Effector memory CD4-positive, alpha-beta T cell (primary cell): ENCODE measurements at regions not wholly inside any gene's neighbourhood (a gene's known extent, or its start where the extent isn't known, plus 50 kb on each side); places are given as distances from the start of the nearest gene placed in this dataset.

Source experiments
- DNase-seq, 3 donors: peaks; one replicate each; pipeline ENCODE4 v3.0.0-alpha.2; 2020
- H3K27ac ChIP-seq: 2 replicates; pipeline ENCODE4 v1.7.0; 2013; ENCODE audit warnings: mild to moderate bottlenecking, low read length, moderate library complexity; ENCODE audit not compliant: insufficient read depth, poor library complexity, severe bottlenecking
- H3K27me3 ChIP-seq: replicated peaks from 2 replicates; pipeline ENCODE4 v1.7.0; 2013; ENCODE audit warnings: mild to moderate bottlenecking, low read length; ENCODE audit not compliant: insufficient read depth, control insufficient read depth, poor library complexity, severe bottlenecking
- H3K36me3 ChIP-seq: 2 replicates; pipeline ENCODE4 v1.7.0; 2013; ENCODE audit warnings: mild to moderate bottlenecking, low read length, moderate library complexity; ENCODE audit not compliant: control insufficient read depth, insufficient read depth
- H3K4me1 ChIP-seq: 2 replicates; pipeline ENCODE4 v1.7.0; 2013; ENCODE audit warnings: low read length, mild to moderate bottlenecking; ENCODE audit not compliant: control insufficient read depth, insufficient read depth, poor library complexity, severe bottlenecking
- H3K4me3 ChIP-seq: 2 replicates; pipeline ENCODE4 v1.7.0; 2013; ENCODE audit warnings: low read length, low read depth, mild to moderate bottlenecking; ENCODE audit not compliant: insufficient read depth, poor library complexity, severe bottlenecking
- H3K9me3 ChIP-seq: 2 replicates; pipeline ENCODE4 v1.7.0; 2013; ENCODE audit warnings: mild to moderate bottlenecking, low read length, moderate library complexity; ENCODE audit not compliant: control insufficient read depth

DNA sequence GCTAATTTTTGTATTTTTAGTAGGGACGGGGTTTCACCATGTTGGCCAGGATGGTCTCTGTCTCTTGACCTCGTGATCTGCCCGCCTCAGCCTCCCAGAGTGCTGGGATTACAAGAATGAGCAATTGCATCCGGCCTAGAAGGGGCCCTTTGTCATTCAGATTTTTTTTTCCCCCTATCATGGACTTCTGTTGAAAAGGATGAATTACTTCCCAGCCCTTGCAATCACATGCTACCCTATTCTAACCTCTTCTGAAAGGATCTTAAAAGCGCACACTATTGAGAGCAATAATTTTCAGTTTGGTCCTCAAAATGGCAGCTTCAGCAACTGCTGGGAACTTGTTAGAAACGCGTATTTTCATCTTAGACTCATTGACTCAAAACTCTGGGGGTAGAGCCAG is 575.6 kb upstream of the KIRREL3 start:
- no peak for DNase-seq
- H3K4me1 ChIP-seq: no peaks in the 10 kb centered on the region
- no peaks in the 10 kb centered on the region for H3K27me3 ChIP-seq
- no peaks in the 10 kb centered on the region for H3K9me3 ChIP-seq
- no peak overlapping the region for H3K4me3 ChIP-seq
- H3K36me3 ChIP-seq: no peaks in the 10 kb centered on the region
- H3K27ac ChIP-seq: no peak overlapping the region

DNA sequence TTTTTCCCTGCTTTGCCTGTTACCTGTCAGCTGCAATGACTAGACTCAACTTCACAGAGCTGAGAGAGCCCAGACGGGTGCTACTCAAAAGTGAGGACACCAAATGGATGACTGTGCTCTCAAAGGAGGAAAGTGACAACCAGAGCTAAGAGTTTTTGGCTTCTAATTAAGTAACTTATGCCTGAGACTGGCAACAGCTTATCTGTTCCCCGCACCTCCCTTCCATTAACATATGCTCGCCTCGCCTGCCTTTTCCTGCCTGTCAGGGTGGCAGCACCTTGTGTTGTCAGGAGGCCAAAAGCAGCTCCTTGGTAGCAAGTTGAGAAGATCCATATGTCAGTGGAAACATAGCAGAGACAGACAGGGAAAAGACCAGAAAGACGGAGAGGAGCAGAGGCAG is 573.9 kb upstream of the KIRREL3 start:
- H3K27ac ChIP-seq: no peak overlapping the region
- H3K27me3 ChIP-seq: no peaks in the 10 kb centered on the region
- no peak overlapping the region for H3K4me3 ChIP-seq
- no peaks in the 10 kb centered on the region for H3K9me3 ChIP-seq
- no peaks in the 10 kb centered on the region for H3K36me3 ChIP-seq
- no peaks in the 10 kb centered on the region for H3K4me1 ChIP-seq
- DNase-seq: no peak

DNA sequence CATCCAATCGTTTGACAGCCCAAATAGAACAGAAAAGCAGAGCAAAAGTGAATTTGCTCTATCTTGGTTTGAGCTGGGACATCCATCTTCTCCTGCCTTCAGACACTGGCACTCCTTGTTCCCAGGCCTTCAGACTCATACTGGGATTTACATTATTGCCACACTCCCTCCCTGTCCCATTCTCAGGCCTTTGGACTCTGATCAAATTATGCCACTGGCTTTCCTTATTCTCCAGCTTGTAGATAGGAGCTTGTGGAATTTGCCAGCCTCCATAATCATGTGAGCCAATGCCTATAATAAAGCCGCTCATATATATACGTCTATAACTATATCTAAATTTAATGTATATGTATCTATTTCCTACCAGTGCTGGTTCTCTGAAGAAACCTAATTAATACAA is 568.3 kb upstream of the KIRREL3 start:
- Histone ChIP-seq H3K27ac (no peak overlapping the region), H3K4me3 (no peak overlapping the region), H3K27me3 (no peaks in the 10 kb centered on the region), H3K36me3 (no peaks in the 10 kb centered on the region), H3K4me1 (no peaks in the 10 kb centered on the region), H3K9me3 (no peaks in the 10 kb centered on the region)
- DNase-seq: no peak

DNA sequence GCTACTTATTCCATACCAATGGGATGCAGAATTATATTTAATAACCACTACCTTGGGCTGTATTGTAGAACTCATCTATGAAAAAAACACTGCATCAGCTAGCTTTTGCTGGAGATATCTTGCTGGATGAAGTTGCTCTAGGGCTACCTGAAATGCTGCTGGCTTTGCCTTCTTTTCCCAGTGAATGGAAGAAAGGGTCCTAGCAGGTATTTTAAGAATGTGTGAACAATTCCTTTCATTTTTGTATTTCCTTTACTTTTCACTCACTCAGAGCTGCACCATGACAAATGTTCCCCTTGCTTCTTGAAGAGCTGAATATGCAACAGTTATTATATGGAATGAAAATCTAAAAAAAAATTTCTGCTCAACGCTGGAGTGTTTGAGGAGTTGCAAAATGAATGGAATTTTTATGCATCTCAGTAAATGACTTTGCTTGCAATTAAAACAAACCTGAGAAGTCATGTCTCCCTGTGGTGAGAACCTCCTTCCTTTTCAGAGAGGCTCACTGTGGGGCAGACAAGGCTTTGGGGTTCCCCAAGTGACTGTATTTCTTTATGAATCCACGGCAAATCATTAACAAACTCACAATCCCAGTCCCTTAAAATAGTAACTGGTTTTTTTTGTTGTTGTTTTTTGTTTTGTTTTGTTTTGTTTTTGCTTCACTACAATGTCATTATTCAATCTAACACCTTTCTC is 566.8 kb upstream of the KIRREL3 start:
- Histone ChIP-seq H3K36me3 (no peaks in the 10 kb centered on the region), H3K4me3 (no peak overlapping the region), H3K9me3 (no peaks in the 10 kb centered on the region), H3K4me1 (no peaks in the 10 kb centered on the region), H3K27me3 (no peaks in the 10 kb centered on the region), H3K27ac (no peak overlapping the region)
- no peak for DNase-seq

DNA sequence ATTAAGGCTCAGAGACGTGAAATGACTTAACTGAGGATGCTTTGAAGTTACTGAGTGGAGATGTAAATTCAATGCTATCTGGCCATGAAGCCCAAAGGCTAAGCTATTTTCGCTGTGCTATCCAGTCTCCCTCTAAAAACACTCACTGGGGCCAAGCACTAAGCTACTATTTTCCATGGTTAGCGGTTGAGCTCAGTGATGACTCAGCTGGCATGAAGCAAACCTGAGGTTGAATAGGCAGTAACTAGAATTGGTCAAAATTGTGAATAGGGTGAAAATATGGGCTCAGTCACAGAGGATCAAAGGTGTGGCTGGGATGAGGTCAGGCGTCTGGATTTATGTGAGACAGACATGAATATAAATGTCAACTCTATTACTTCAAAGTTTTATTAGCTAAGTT is 564.2 kb upstream of the KIRREL3 start:
- Histone ChIP-seq H3K9me3 (no peaks in the 10 kb centered on the region), H3K27me3 (no peaks in the 10 kb centered on the region), H3K27ac (no peak overlapping the region), H3K4me1 (no peaks in the 10 kb centered on the region), H3K36me3 (no peaks in the 10 kb centered on the region), H3K4me3 (no peak overlapping the region)
- DNase-seq: no peak

DNA sequence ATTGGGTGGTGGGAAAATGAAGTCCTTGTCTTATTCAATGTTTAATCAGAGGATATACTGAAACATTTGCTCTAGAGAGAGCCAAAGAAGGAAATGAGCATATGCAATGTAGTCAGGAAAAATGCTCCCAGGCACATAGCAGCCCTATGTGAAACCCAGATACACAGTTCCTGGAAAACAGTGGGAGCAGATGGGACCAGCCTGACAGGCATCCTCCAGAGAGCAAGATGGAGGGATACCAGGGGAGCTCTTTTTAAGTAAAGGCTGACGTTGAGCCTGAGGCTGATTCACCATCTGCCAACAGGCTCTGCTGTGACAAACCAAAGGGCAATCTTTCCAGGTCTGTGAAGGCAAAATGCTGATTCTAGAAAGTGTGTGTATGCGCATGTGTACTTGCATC is 559.4 kb upstream of the KIRREL3 start:
- Histone ChIP-seq H3K27me3 (no peaks in the 10 kb centered on the region), H3K4me1 (no peaks in the 10 kb centered on the region), H3K4me3 (no peak overlapping the region), H3K9me3 (no peaks in the 10 kb centered on the region), H3K27ac (no peak overlapping the region), H3K36me3 (no peaks in the 10 kb centered on the region)
- DNase-seq: no peak

DNA sequence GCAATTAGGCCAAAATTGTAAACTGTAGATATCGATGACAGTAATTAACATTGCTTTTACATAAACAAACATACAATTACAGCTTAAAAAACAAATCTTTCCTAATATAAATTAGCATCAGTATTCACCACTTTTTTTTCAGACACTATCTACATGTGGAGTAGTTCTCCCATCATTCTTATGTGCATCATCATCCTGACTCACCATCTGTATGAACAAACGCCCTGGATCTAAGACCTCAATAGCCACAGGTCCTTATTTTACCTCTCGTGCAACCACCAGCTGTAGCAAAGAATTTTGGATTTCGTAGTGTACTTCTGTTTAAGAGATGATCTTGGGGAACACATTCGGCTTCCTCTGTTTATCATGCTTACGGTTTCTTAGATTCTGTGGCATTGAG is 551.9 kb upstream of the KIRREL3 start:
- H3K4me3 ChIP-seq: no peak overlapping the region
- H3K36me3 ChIP-seq: no peaks in the 10 kb centered on the region
- H3K4me1 ChIP-seq: no peaks in the 10 kb centered on the region
- no peak overlapping the region for H3K27ac ChIP-seq
- H3K27me3 ChIP-seq: no peaks in the 10 kb centered on the region
- DNase-seq: no peak
- no peaks in the 10 kb centered on the region for H3K9me3 ChIP-seq

DNA sequence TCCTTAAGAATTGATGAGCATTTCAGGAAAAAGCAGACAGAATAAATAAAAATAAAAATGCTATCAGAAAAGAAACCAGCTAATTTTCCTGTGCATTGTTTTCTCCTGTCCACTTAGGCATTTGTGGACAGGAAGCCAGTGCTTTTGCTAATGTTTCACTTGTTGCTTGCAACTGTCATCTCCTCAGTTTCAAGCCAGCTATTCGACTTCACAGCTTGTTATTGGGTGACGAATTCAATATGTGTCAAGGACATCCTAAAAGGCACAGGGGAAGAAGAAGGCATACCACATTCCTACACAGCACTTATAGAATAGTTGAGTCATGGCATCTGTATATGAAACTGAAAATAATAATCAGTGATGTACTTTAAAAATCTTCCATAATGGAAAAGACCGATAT is 530.6 kb upstream of the KIRREL3 start:
- H3K27me3 ChIP-seq: no peaks in the 10 kb centered on the region
- H3K36me3 ChIP-seq: no peaks in the 10 kb centered on the region
- DNase-seq: no peak
- no peak overlapping the region for H3K4me3 ChIP-seq
- H3K27ac ChIP-seq: no peak overlapping the region
- no peaks in the 10 kb centered on the region for H3K9me3 ChIP-seq
- H3K4me1 ChIP-seq: no peaks in the 10 kb centered on the region

DNA sequence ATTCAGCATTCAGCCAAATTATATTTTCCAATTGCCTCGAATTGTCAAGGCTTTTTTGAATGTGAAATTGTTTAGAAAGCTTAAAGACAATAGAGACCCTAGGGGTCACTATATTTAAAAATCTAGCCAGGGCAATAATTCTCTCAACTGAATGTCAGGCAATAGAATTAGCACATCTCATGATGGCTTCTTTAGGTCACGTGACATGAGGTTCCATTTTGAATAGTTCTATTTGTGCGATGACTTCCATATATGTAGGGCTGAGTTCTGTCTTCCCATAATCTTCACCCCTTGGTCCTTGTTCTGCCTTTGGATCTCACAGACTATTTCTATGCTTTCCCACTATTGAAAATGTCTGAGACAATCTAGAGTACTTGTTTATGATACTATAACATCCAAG is 527.7 kb upstream of the KIRREL3 start:
- no peaks in the 10 kb centered on the region for H3K27me3 ChIP-seq
- no peak overlapping the region for H3K27ac ChIP-seq
- DNase-seq: no peak
- H3K9me3 ChIP-seq: no peaks in the 10 kb centered on the region
- H3K4me3 ChIP-seq: no peak overlapping the region
- no peaks in the 10 kb centered on the region for H3K36me3 ChIP-seq
- no peaks in the 10 kb centered on the region for H3K4me1 ChIP-seq

DNA sequence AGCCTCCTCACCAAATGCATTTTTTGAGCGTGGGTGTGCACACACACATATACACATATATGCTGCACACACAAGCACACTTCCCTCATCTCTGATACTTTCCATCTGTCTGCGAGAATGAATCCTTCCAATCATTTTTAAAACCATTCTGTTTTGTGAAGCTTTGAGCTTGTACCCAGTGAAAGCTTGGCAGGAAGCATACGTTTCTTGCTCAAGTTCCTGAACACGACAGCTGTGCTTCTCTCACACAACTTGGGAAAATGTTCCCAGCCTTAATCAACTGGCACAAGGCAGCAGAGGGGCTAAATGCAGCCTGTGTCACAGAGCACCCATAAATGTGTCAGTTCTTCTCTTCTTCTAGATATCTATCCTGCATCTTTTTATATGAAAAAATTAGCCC is 524.0 kb upstream of the KIRREL3 start:
- H3K4me3 ChIP-seq: no peak overlapping the region
- no peak overlapping the region for H3K27ac ChIP-seq
- no peaks in the 10 kb centered on the region for H3K9me3 ChIP-seq
- no peaks in the 10 kb centered on the region for H3K27me3 ChIP-seq
- no peak for DNase-seq
- no peaks in the 10 kb centered on the region for H3K4me1 ChIP-seq
- H3K36me3 ChIP-seq: no peaks in the 10 kb centered on the region
